Heart left ventricle (tissue), 16 donors: ENCODE measurements at regions not wholly inside any gene's neighbourhood (a gene's known extent, or its start where the extent isn't known, plus 50 kb on each side); places are given as distances from the start of the nearest gene placed in this dataset.
"Not testable (repeated sequence)": the region's sequence is repeated elsewhere in the genome, so short reads cannot be mapped to it uniquely, and the experiment has no call there.

Experiments
- ATAC-seq, 4 donors: fragments of 200-7000 bp; cut with Tn5 transposase; one replicate each; pipeline ENCODE4 v1.9.1; 2020 to 2022; ENCODE audit warnings: moderate library complexity in 4 of 4, mild to moderate bottlenecking in 3 of 4, moderate number of reproducible peaks in 1 of 4
- DNase-seq, 5 donors: peaks; one replicate each; pipeline ENCODE4 v3.0.0-alpha.2; 2020
- H3K27ac ChIP-seq, 12 donors: fragments of 200-600 bp; sonication (generic) in 4 of 12; one replicate each; pipeline versions ENCODE4 v1.5.0 to v1.8.0; 2016 to 2022; ENCODE audit warnings: mild to moderate bottlenecking in 2 of 12
- H3K27me3 ChIP-seq, 9 donors: fragments of 200-600 bp; sonication (generic) in 2 of 9; one replicate each; pipeline versions ENCODE4 v1.5.1 to v1.8.0; 2016 to 2022; ENCODE audit warnings: mild to moderate bottlenecking in 3 of 9
- H3K36me3 ChIP-seq, 9 donors: fragments of 200-600 bp; sonication (generic) in 2 of 9; one replicate each; pipeline versions ENCODE4 v1.5.0 to v1.8.0; 2018 to 2022; ENCODE audit warnings: mild to moderate bottlenecking in 2 of 9
- H3K4me1 ChIP-seq, 12 donors: fragments of 200-600 bp; sonication (generic) in 4 of 12; one replicate each; pipeline versions ENCODE4 v1.5.0 to v1.8.0; 2016 to 2022; ENCODE audit warnings: mild to moderate bottlenecking in 3 of 12
- H3K4me3 ChIP-seq, 12 donors: fragments of 200-600 bp; sonication (generic) in 4 of 12; one replicate each; pipeline versions ENCODE4 v1.5.0 to v1.8.0; 2017 to 2022; ENCODE audit warnings: mild to moderate bottlenecking in 9 of 12, moderate library complexity in 4 of 12
- H3K9me3 ChIP-seq, 12 donors: fragments of 200-600 bp; sonication (generic) in 4 of 12; one replicate each; pipeline versions ENCODE4 v1.5.0 to v1.8.0; 2016 to 2022; ENCODE audit warnings: mild to moderate bottlenecking in 1 of 12
- CTCF ChIP-seq, 12 donors: fragments of 200-600 bp; sonication (generic) in 4 of 12; IDR thresholded peaks; one replicate each; pipeline versions ENCODE4 v1.5.0 to v1.8.0; 2018 to 2022; ENCODE audit warnings: antibody characterized with exemption in 12 of 12, mild to moderate bottlenecking in 5 of 12
- POLR2A ChIP-seq, 2 donors: fragments of 450-650 bp; IDR thresholded peaks; one replicate each; pipeline ENCODE4 v1.6.1; 2017; ENCODE audit warnings: antibody characterized with exemption in 2 of 2, mild to moderate bottlenecking in 2 of 2, moderate library complexity in 2 of 2
- WGBS, 4 donors: extraction: QIAGEN DNeasy Blood & Tissue Kit in 2 of 4; methylation state at CpG; one replicate each; pipeline versions ENCODE4 v1.1.5 to v1.1.7; 2013 to 2018; 5-methylcytosine and 5-hydroxymethylcytosine counted together
- intact Hi-C, 10 donors: fragments of 100-400 bp; cut with DNase I; formaldehyde crosslinking; loops; one replicate each; pipeline versions ENCODE4 v1.11.1 to v1.14.2; 2022
- donor health status: ischemic (EF 13 %, LVEDD 7.1; RV severe dilation, severe dysfunction).
- donor health status: healthy with polysubstance abuse.
- donor health status: DM: no; HTN: yes; CAD: no.
- donor health status: DM: no; HTN: no; CAD: no.
- donor health status: ischemic (EF 25% LVEDD 6.9; RV normal size, moderate dysfunction).
- donor health status: ischemic (EF 25% LVEDD 5.7; RV mildly dilated, moderate dysfunction).
- donor health status: healthy.
- donor health status: DM: yes; HTN: yes; CAD: no.
- donor health status: ischemic (EF 35%, LVEDD 5.7; RV mildly dilated, moderate dysfunction).
- donor health status: nonischemic (EF 11% LVEDD 7.7; RV severe dilation, severe dysfunction).
- donor health status: DM: yes; HTN: yes; CAD: no.
- donor health status: PGD.
- donor health status: ischemic (EF 29% LVEDD 5.4; RV normal size, mild dysfunction).
- donor health status: nonischemic (EF 23%, LVEDD 6.1; RV moderate dilation, normal function).

- intact Hi-C loops: no loop called here
- Histone ChIP-seq H3K4me3 (no peak overlapping the region), H3K27ac (no peak overlapping the region), H3K36me3 (no peaks in the 10 kb centered on the region), H3K4me1 (no peaks in the 10 kb centered on the region), H3K9me3 (no peaks in the 10 kb centered on the region), H3K27me3 (no peaks in the 10 kb centered on the region)
- 56 to 62% (median 59%) methylated on average over 3 of the region's 3 CpGs for WGBS, 4 donors
- TF ChIP-seq POLR2A (IDR thresholded peaks at IDR 0.05) (no peak), CTCF (IDR thresholded peaks at IDR 0.05) (no peak)
- ATAC-seq (no peak), DNase-seq (no peak)
Measured at GRCh38 chr4:33998291-33998690, 2246.0 kb downstream of the ARAP2 start.

GRCh38 chr4:34000356-34000755 lies 2244.0 kb downstream of the ARAP2 start:
- H3K9me3 ChIP-seq: no peaks in the 10 kb centered on the region
- DNase-seq (no peak), ATAC-seq (no peak)
- 70 to 80% (median 73%) methylated on average over 3 of the region's 3 CpGs for WGBS, 4 donors
- H3K4me1 ChIP-seq: no peaks in the 10 kb centered on the region
- no peak overlapping the region for H3K27ac ChIP-seq
- H3K36me3 ChIP-seq: no peaks in the 10 kb centered on the region
- TF ChIP-seq POLR2A (IDR thresholded peaks at IDR 0.05): no peak
- no peak for TF ChIP-seq CTCF (IDR thresholded peaks at IDR 0.05)
- intact Hi-C loops: no loop called here
- H3K27me3 ChIP-seq: no peaks in the 10 kb centered on the region
- H3K4me3 ChIP-seq: no peak overlapping the region

- H3K27me3 ChIP-seq, intact Hi-C loops, H3K9me3 ChIP-seq, H3K4me1 ChIP-seq, DNase-seq, H3K4me3 ChIP-seq, ATAC-seq, H3K36me3 ChIP-seq, H3K27ac ChIP-seq: not testable (repeated sequence)
- 67 to 71% (median 69%) methylated on average over 1 of the region's 1 CpG for WGBS, 4 donors
Measured at GRCh38 chr4:34006540-34006939, 2237.8 kb downstream of the ARAP2 start.

GRCh38 chr4:34009951-34010350 lies 2234.4 kb downstream of the ARAP2 start:
- no peaks in the 10 kb centered on the region for H3K9me3 ChIP-seq
- ATAC-seq (no peak), DNase-seq (no peak)
- intact Hi-C loops: no loop called here
- no peaks in the 10 kb centered on the region for H3K27me3 ChIP-seq
- H3K4me3 ChIP-seq: no peak overlapping the region
- no peak overlapping the region for H3K27ac ChIP-seq
- WGBS, 4 donors: 52 to 64% (median 63%) methylated on average over 1 of the region's 1 CpG
- H3K4me1 ChIP-seq: no peaks in the 10 kb centered on the region
- TF ChIP-seq POLR2A (IDR thresholded peaks at IDR 0.05): no peak
- TF ChIP-seq CTCF (IDR thresholded peaks at IDR 0.05): no peak
- H3K36me3 ChIP-seq: no peaks in the 10 kb centered on the region

- H3K36me3 ChIP-seq: no peaks in the 10 kb centered on the region
- DNase-seq (no peak), ATAC-seq (no peak)
- H3K4me1 ChIP-seq: no peaks in the 10 kb centered on the region
- 55 to 70% (median 65%) methylated on average over 6 of the region's 6 CpGs for WGBS, 4 donors
- no peaks in the 10 kb centered on the region for H3K9me3 ChIP-seq
- intact Hi-C loops: no loop called here
- no peak overlapping the region for H3K4me3 ChIP-seq
- no peak overlapping the region for H3K27ac ChIP-seq
- H3K27me3 ChIP-seq: no peaks in the 10 kb centered on the region
- TF ChIP-seq POLR2A (IDR thresholded peaks at IDR 0.05): no peak
- TF ChIP-seq CTCF (IDR thresholded peaks at IDR 0.05): no peak
Measured at GRCh38 chr4:34010751-34011519, 2233.4 kb downstream of the ARAP2 start.
